Germinal center (tissue), 1 donor: ENCODE measurements at regions not wholly inside any gene's neighbourhood (a gene's known extent, or its start where the extent isn't known, plus 50 kb on each side); places are given as distances from the start of the nearest gene placed in this dataset.
"Not testable (repeated sequence)": the region's sequence is repeated elsewhere in the genome, so short reads cannot be mapped to it uniquely, and the experiment has no call there.

Experiments
- DNase-seq: peaks from one replicate; pipeline ENCODE4 v3.0.0; 2012; ENCODE audit warnings: mixed read lengths, low spot score

GRCh38 chr9:87049929-87050608 is 102.8 kb upstream of the GAS1 start:
- not testable (repeated sequence) for DNase-seq

DNA sequence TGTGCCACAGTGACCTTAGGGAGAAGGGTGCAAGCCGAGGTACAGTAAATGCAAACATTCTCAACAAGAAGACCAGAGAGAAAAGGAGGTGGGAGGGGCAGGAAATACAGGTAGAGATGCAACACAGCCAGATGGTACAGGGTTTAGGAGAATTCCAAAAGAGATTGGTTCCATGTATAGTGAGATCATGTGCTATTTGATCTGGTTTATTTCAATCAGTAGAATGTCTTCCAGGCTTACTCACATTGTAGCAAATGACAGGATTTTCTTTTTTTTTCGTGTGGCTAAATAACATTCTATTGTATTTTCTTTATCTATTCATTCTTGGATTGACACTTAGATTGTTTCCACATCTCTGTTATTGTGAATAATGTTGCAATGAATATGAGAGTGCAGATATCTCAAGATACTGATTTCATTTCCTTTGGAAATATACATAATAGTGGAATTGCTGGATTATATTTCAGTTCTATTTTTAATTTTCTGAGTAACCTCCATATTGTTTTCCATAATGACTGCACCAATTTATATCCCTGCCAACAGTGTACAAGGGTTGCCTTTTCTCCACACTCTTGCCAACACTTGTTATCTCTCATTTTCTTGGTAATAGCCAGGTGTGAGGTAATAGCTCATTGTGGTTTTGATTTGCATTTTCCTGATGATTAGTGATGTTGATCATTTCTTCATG is 107.8 kb upstream of the GAS1 start:
- no peak for DNase-seq

- DNase-seq, result no peak
Measured at GRCh38 chr9:87059772-87060171, 112.5 kb upstream of the GAS1 start.

DNA sequence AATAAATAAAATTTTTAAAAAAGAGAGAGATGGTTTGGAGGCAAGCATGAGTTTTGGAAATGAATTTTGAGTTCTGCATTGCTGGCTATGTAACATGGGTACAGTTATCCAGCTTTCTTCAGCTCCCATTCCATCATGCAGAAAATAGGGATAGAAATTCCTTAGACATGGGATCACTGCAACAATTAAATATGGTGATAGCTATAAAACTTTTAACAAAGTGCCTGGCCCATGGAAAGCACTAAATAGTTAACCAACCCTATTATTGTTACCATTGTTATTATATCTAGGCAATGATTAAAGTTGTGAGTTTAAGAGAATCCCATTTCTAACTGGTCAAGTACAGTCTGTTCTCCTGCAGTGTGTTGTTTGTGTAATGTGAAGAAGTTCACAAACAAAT is 115.4 kb upstream of the GAS1 start:
- DNase-seq, result no peak

DNA sequence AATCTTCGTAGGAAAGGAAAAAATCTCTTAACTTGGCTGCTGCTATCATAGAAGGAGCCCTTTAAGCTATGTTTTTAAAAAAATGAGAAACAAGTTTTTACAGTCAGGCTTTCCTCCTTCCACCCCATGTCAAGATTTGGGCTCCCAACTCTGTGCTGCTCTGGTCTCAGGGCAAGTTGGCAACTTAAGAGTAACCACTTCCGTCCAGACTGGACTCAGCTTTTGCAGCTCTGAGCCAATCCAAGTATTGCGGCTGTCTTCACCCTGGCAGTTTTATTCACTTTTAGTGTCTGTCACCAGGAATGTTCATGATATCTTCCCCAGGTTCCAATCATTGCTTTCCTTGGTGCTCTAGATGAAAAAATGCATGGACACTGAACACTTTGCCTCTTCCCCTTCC is 115.9 kb upstream of the GAS1 start:
- no peak for DNase-seq

DNA sequence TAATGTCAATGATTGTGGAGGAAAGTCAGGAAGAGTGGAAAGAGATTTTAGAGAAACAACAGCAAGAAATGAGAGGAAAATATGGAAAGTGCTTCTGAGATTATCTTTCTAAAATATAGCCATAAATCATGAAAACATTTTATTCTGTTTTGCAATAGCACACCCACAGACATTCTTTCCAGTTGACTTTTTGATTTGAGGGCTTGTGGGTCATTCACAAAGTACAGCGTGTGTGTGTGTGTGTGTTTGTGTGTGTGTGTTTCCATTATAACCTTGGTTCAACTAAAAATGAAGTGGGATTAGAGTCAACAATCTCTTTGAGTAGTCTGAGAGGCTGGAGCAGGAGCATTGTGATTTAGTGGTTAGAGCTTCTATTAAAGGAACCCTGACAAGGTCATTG is 116.6 kb upstream of the GAS1 start:
- no peak for DNase-seq

- DNase-seq, result no peak
Measured at GRCh38 chr9:87064311-87064710, 117.0 kb upstream of the GAS1 start.

- DNase-seq, result no peak
Measured at GRCh38 chr9:87065981-87066380, 118.7 kb upstream of the GAS1 start.

- no peak for DNase-seq
Measured at GRCh38 chr9:87067426-87067825, 120.1 kb upstream of the GAS1 start.

DNA sequence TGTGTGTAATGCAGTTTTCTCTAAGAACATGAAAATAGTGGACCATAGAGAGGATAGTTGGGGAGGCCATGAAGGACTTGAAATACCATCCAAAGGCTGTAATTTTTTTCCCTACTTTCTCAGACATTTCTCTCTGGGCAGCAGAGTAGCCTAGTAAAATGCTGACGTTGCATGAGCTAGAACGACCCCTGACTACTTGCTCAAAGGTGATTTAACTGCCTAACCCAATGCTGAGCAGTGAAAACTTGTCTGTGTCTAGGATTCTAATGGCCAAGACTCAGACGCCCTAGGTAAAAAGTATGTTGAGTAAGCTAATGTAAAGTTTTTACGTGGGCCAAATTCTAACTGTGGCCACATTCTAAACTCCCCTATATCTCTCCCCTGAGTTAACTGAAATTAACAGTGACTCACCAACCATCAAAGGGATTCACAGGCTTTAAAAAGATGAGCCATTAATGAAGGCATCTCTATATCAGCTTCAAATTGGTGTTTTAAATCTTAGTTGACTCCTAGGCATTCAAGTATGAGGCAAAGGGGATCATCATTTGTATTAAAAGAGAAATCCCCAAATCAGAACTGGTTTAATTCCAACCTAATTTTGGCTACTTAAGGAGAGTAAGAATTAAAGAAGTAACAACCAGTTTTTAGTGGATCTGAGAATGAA is 121.0 kb upstream of the GAS1 start:
- no peak for DNase-seq

GRCh38 chr9:87069690-87070089 is 122.4 kb upstream of the GAS1 start:
- no peak for DNase-seq

DNA sequence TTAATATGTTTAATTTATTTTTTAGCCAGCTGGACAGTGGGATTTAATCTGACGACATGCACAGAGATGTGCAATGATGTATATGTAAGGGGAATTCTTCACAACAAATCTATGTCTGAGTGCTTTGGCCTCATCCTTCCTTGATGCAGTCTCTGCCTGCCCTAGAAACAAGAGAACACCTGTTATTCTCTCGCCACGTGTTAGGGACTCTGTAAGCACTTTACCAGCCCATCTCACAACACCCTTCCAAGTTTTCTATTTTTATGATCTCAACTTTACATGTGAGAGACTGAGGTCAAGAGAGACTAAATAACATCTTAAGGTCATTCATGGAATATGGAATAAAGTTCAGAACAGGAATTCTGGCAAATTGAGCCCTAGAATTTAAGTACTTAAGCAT is 123.0 kb upstream of the GAS1 start:
- no peak for DNase-seq

GRCh38 chr9:87071473-87071872 is 124.2 kb upstream of the GAS1 start:
- DNase-seq, result no peak

- DNase-seq, result no peak
Measured at GRCh38 chr9:87073692-87074091, 126.4 kb upstream of the GAS1 start.

DNA sequence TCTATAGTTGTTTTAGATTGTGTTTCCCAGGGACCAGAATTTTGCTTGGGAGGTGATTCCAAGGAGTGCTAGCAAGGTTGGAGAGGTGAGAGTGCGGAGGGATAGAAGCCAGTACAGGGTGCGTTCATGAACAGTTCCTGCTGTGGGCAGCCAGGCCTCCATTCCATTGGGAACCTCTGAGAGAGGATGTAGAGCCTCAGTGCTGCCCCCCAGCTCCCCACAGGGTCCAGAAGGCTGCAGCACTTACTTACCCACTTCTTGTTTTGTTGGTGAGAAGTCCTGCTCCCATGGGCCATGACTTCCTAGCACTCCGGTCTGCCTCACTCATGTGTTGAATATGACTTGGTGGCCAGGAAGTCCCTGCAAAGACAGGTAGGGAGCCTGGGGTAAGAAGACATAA is 128.2 kb upstream of the GAS1 start:
- no peak for DNase-seq

GRCh38 chr9:87076825-87077224 is 129.5 kb upstream of the GAS1 start:
- DNase-seq, result no peak

- DNase-seq, result no peak
Measured at GRCh38 chr9:87077986-87078385, 130.7 kb upstream of the GAS1 start.

- DNase-seq, result no peak
Measured at GRCh38 chr9:87080512-87081264, 133.4 kb upstream of the GAS1 start.

DNA sequence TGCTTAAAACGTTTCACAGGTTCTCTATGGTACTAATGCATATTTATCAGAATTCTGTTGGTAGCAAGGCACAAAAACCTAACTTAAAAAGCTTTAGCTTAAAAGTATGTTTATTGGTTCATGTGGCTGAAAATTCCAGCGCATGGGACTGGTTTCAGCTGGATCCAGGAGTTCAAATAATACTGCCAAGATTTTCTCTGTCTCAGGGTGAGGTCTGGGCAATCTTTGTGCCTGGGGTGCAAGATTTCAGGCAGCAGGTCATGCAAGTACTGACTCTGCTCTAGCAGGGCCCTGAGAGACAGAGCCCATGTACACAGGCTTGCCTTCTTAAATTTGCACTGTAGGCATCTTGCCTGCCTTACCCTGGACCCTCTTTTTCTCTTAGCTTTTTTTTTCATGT is 134.2 kb upstream of the GAS1 start:
- DNase-seq, result no peak

DNA sequence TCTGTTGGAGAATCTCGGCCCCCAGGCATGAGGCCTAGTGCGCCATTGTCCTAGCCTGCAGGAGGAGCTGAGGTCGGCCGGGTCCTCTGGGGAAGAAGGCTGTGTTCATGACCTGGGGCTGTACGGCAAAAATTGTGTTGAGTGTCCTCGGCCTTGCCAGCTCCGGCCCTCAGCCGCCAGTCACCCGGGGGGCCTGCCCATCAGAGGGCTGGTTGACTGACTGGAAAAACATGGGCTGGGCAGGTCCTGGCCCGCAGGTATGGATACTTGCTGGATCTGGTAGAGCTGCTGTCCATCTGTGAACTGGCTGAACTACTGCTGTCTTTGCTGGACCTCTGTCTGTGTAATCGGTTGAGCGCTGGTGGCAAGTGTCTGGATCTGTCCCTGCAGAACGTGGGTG is 136.7 kb upstream of the GAS1 start:
- no peak for DNase-seq

GRCh38 chr9:87084407-87084806 is 137.1 kb upstream of the GAS1 start:
- DNase-seq, result no peak

DNA sequence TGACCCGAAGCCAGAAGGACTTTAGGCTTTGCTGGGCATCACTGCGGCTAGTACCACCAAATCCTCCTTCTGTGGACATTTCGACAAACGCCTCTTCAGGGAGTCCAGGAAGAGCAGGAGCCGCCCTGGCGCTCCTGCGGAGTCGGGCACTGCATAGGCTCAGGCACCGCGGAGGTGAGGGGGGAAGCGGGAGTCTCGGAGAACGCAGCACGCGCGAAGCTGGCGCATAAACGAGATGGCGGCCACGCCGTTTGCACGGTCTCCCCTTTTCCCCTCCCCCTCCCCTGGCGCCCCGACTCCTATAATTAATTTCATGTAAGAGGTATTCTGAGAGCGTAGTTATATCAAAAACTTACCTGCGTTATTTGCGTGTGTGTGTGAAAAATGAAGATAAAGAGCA is 137.8 kb upstream of the GAS1 start:
- no peak for DNase-seq

GRCh38 chr9:87085521-87085920 is 138.2 kb upstream of the GAS1 start:
- DNase-seq, result no peak
